HCT116 (cell line): ENCODE measurements at regions not wholly inside any gene's neighbourhood (a gene's known extent, or its start where the extent isn't known, plus 50 kb on each side); places are given as distances from the start of the nearest gene placed in this dataset.

Experiments used
- ATAC-seq: fragments of 200-7000 bp; cut with Tn5 transposase; 2 replicates; pipeline ENCODE4 v1.9.1; 2020; ENCODE audit warnings: mild to moderate bottlenecking, moderate library complexity
- BruUV-seq: library from RNA; stranded (reverse); fragments of 400-500 nt; replicated peaks from 2 replicates; lab custom pipeline; 2021; lab: Mats Ljungman, UMichigan
- CTCF ChIA-PET: fragments of 300-600 bp; sonication (Branson Sonifier 250); formaldehyde crosslinking; loops from one replicate; lab custom pipeline; 2021; ENCODE audit warnings: antibody characterized with exemption; lab: Charles Lee
- POLR2A ChIA-PET: fragments of 300-600, 350-600 bp; sonication (Branson Sonifier 250); formaldehyde crosslinking; loops from one replicate; lab custom pipeline; 2021; ENCODE audit warnings: antibody characterized with exemption; lab: Charles Lee
- RAD21 ChIA-PET, 2 experiments: fragments of 300-600 bp; sonication (Branson Sonifier 250); formaldehyde crosslinking; loops; one replicate each; lab custom pipeline; 2023; ENCODE audit warnings: low total read pairs in 2 of 2; ENCODE audit not compliant: uncharacterized antibody in 2 of 2, unreplicated experiment in 2 of 2, low non-redundant PET in 1 of 2; lab: Charles Lee
- DNase-seq: peaks from one replicate; pipeline ENCODE4 v3.0.0-alpha.2; 2010; ENCODE audit warnings: low read depth, low spot score
- H2AFZ ChIP-seq: fragments of 200-600 bp; shearing (Covaris generic), sonication (generic); 2 replicates; pipeline ENCODE4 v1.6.1; 2017; ENCODE audit warnings: low read depth, mixed run types, mixed read lengths, antibody characterized with exemption, low read length; ENCODE audit not compliant: poor library complexity, severe bottlenecking
- H3K27ac ChIP-seq: 2 replicates; pipeline ENCODE4 v1.5.1; 2012; ENCODE audit warnings: low read depth, low read length
- H3K27me3 ChIP-seq: fragments of 200-600 bp; sonication (generic); 2 replicates; pipeline ENCODE4 v1.6.1; 2016; ENCODE audit warnings: mixed run types, low read length, mixed read lengths; ENCODE audit not compliant: insufficient read depth
- H3K36me3 ChIP-seq, 2 experiments: fragments of 200-500 bp in 1 of 2; fragments of 200-600 bp in 1 of 2; sonication (Bioruptor generic) in 1 of 2; sonication (generic) in 1 of 2; 2 replicates each; pipeline versions ENCODE4 v1.5.1 to v1.6.1; 2014 to 2016; ENCODE audit warnings: low read length in 2 of 2, inconsistent platforms in 1 of 2, mixed read lengths in 1 of 2, mixed run types in 1 of 2; ENCODE audit not compliant: insufficient read depth in 2 of 2, control insufficient read depth in 1 of 2
- H3K4me1 ChIP-seq, 2 experiments: fragments of 200-600 bp in 1 of 2; sonication (generic) in 1 of 2; 2 replicates each; pipeline versions ENCODE4 v1.5.1 to v1.6.1; 2012 to 2017; ENCODE audit warnings: low read length in 2 of 2, inconsistent platforms in 1 of 2, mild to moderate bottlenecking in 1 of 2, mixed read lengths in 1 of 2, mixed run types in 1 of 2, moderate library complexity in 1 of 2; ENCODE audit not compliant: insufficient read depth in 2 of 2, control insufficient read depth in 1 of 2
- H3K4me2 ChIP-seq: fragments of 200-600 bp; sonication (generic); 2 replicates; pipeline ENCODE4 v1.6.1; 2017; ENCODE audit warnings: mixed run types, low read length, mixed read lengths
- H3K4me3 ChIP-seq, 2 experiments: fragments of 200-600 bp in 1 of 2; sonication (generic) in 1 of 2; replicated peaks in 1 of 2; 2 replicates each; pipeline ENCODE4 v1.5.1; 2011 to 2016; ENCODE audit warnings: low read length in 2 of 2, control low read depth in 1 of 2, low read depth in 1 of 2, mild to moderate bottlenecking in 1 of 2, mixed read lengths in 1 of 2, mixed run types in 1 of 2
- H3K79me2 ChIP-seq: fragments of 200-600 bp; sonication (generic); 2 replicates; pipeline ENCODE4 v1.6.1; 2017; ENCODE audit warnings: mild to moderate bottlenecking, mixed run types, low read length, moderate library complexity, mixed read lengths; ENCODE audit not compliant: insufficient read depth
- H3K9ac ChIP-seq: fragments of 200-600 bp; sonication (generic); 2 replicates; pipeline ENCODE4 v1.6.1; 2016; ENCODE audit warnings: low read length, mixed read lengths
- H3K9me2 ChIP-seq: fragments of 200-600 bp; sonication (generic), shearing (Covaris generic); 2 replicates; pipeline ENCODE4 v1.6.1; 2017; ENCODE audit warnings: mixed run types, mild to moderate bottlenecking, moderate library complexity; ENCODE audit not compliant: insufficient read depth
- H3K9me3 ChIP-seq, 2 experiments: fragments of 200-500 bp in 1 of 2; fragments of 200-600 bp in 1 of 2; sonication (Bioruptor generic) in 1 of 2; sonication (generic) in 1 of 2; 2 replicates each; pipeline ENCODE4 v1.6.1; 2014 to 2017; ENCODE audit warnings: low read length in 2 of 2, mixed read lengths in 2 of 2, inconsistent platforms in 1 of 2, low read depth in 1 of 2, mild to moderate bottlenecking in 1 of 2, mixed run types in 1 of 2, moderate library complexity in 1 of 2; ENCODE audit not compliant: control insufficient read depth in 1 of 2, insufficient read depth in 1 of 2
- H4K20me1 ChIP-seq: fragments of 200-600 bp; sonication (generic), shearing (Covaris generic); 2 replicates; pipeline ENCODE4 v1.6.1; 2017; ENCODE audit warnings: mixed run types, mild to moderate bottlenecking, moderate library complexity; ENCODE audit not compliant: insufficient read depth
- EGR1 ChIP-seq: IDR thresholded peaks from 2 replicates; pipeline ENCODE4 v1.6.1; 2012; ENCODE audit warnings: low read depth
- ELF1 ChIP-seq: IDR thresholded peaks from 2 replicates; pipeline ENCODE4 v1.6.1; 2012; ENCODE audit warnings: low read depth, borderline replicate concordance
- EZH2 ChIP-seq: fragments of 200-600 bp; sonication (generic); IDR thresholded peaks from 2 replicates; pipeline ENCODE4 v1.6.1; 2017; ENCODE audit warnings: antibody characterized with exemption, mixed run types
- FOSL1 ChIP-seq: IDR thresholded peaks from 2 replicates; pipeline ENCODE4 v1.6.1; 2012; ENCODE audit warnings: low read depth
- JUND ChIP-seq: IDR thresholded peaks from 2 replicates; pipeline ENCODE4 v1.6.1; 2012
- POLR2A ChIP-seq: IDR thresholded peaks from 2 replicates; pipeline ENCODE4 v1.7.0; 2011; ENCODE audit warnings: borderline replicate concordance; ENCODE audit not compliant: insufficient read depth, insufficient read length; ENCODE audit errors: extremely low read depth
- POLR2AphosphoS5 ChIP-seq: IDR thresholded peaks from 2 replicates; pipeline ENCODE4 v1.6.1; 2011; ENCODE audit warnings: mild to moderate bottlenecking, low read depth, low read length, moderate library complexity
- RAD21 ChIP-seq: IDR thresholded peaks from 2 replicates; pipeline ENCODE4 v1.6.1; 2012; ENCODE audit warnings: low read depth, mild to moderate bottlenecking
- SIN3A ChIP-seq: IDR thresholded peaks from 2 replicates; pipeline ENCODE4 v1.6.1; 2012; ENCODE audit warnings: low read depth
- SP1 ChIP-seq: IDR thresholded peaks from 2 replicates; pipeline ENCODE4 v1.6.1; 2012; ENCODE audit warnings: low read depth
- SRF ChIP-seq: IDR thresholded peaks from 2 replicates; pipeline ENCODE4 v1.6.1; 2012; ENCODE audit warnings: low read depth
- TCF7L2 ChIP-seq: IDR thresholded peaks from 2 replicates; pipeline ENCODE4 v1.7.0; 2011; ENCODE audit warnings: borderline replicate concordance, inconsistent platforms; ENCODE audit not compliant: insufficient read depth, insufficient read length; ENCODE audit errors: extremely low read depth
- YY1 ChIP-seq: IDR thresholded peaks from 2 replicates; pipeline ENCODE4 v1.6.1; 2011; ENCODE audit warnings: low read length, low read depth, moderate library complexity, mild to moderate bottlenecking; ENCODE audit not compliant: insufficient replicate concordance; ENCODE audit errors: extremely low read depth
- ZFX ChIP-seq: fragments of 450-650 bp; IDR thresholded peaks from 2 replicates; pipeline ENCODE4 v1.6.1; 2017
- ZNF274 ChIP-seq: fragments of 200-500 bp; sonication (Bioruptor generic); IDR thresholded peaks from 2 replicates; pipeline ENCODE4 v1.6.1; 2014; ENCODE audit warnings: mild to moderate bottlenecking, low read depth, low read length, inconsistent platforms
- intact Hi-C: fragments of 100-400 bp; cut with micrococcal nuclease; formaldehyde crosslinking; loops from 2 replicates; pipeline ENCODE4 v1.10.0; 2022
- TF ChIP-seq, protein P1 (sequence below): IDR thresholded peaks from 2 replicates; pipeline ENCODE4 v1.6.1; 2012
- TF ChIP-seq, protein P2 (sequence below): IDR thresholded peaks from 2 replicates; pipeline ENCODE4 v1.6.1; 2011; ENCODE audit warnings: mild to moderate bottlenecking, low read length, moderate library complexity; ENCODE audit not compliant: insufficient replicate concordance; ENCODE audit errors: extremely low read depth
- TF ChIP-seq, protein P3 (sequence below): IDR thresholded peaks from 2 replicates; pipeline ENCODE4 v1.6.1; 2012

DNA sequence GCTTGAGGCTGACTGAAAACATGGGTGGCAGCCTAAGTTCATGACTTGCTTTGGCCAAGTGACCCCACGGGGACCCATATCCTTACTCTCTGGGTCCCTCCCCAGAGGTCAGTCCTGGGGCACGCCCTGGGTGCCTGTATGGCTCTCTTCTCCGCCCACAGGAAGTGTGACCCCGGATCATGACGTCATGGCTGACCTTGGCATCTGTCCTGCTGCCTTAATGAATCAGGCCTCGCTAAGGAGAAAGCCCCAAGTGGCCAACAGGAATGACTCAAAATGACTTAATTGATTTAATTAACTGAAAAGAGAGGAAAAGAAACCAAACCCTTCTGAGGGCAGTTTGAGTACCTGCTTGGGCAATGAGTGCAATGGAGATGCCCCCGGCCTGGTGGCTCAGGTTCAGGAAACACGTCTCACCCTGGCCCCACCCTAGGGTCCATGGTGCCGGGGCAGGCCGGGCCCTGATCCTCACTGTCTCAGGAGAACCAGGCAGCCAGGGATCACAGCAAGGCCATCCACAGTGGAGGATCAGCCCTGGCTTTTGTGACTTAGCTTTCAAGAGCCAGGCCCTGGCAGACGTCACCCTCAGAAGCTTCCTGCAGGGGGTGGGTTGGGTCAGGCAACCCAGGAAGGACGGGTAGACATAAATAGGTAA is 112.0 kb downstream of the CYP26B1 start:
- peak; percentile 27; the same call in 1 of the 2 replicates for ATAC-seq
- BruUV-seq: no TSS peak
- no peaks in the 10 kb centered on the region for H3K9me3 ChIP-seq
- peak overlapping the region; percentile 31 for H3K4me2 ChIP-seq
- no peak overlapping the region for H2AFZ ChIP-seq
- H3K36me3 ChIP-seq: no peaks in the 10 kb centered on the region
- no peak overlapping the region for H3K9ac ChIP-seq
- no peaks in the 10 kb centered on the region for H3K9me2 ChIP-seq
- POLR2A ChIA-PET: no interaction called here
- DNase-seq: no peak
- H3K4me3 ChIP-seq: no peak overlapping the region
- RAD21 ChIA-PET: no interaction called here
- no peaks in the 10 kb centered on the region for H3K27me3 ChIP-seq
- H4K20me1 ChIP-seq: no peaks in the 10 kb centered on the region
- H3K27ac ChIP-seq: no peak overlapping the region
- intact Hi-C loops: no loop called here
- H3K4me1 ChIP-seq: peaks cover 0 to 17% of the 10 kb centered on the region in 2 experiments; a peak in 2 of 4 replicates
- CTCF ChIA-PET: no interaction called here
- TF ChIP-seq TCF7L2: no peak
- TF ChIP-seq ZFX: peak; percentile 38
- no peaks in the 10 kb centered on the region for H3K79me2 ChIP-seq

DNA sequence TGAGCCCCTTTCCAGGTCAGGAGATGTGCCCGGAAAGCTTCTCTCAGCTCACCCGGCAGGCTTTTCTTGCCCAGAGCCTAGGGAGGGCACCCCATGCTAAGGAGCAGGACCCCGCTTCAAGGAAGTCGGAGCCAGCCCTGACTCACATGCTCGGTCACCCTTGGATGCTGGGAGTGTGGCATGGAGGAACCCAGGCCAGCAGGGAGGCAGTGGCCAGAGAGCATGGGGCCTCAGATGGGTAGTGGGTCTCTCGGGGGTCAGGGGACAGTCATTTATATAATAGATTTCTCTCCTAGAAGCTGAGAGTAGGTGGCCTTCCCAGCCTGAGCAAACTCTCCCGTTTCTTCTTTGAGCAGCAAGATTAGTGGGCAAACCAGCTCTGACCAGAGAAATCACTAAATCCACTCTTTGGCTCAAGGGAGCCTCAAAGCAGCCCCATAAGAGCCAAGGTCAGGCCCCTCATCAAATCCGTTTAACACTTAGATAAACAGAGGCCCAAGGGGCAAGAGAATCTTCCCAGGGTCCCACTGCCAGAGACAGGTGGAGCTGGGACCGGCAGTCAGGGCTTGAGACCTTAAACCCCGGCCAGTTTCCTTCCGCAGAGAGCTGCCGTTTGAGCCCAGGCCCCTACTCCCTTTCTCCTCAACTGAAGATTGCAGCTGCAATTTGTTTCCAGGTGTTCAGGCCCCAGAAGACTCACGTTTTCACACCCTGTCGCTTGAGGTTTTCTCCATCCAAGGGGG is 113.1 kb downstream of the CYP26B1 start:
- ATAC-seq: no peak
- Histone ChIP-seq H3K4me1 (peaks cover 0 to 17% of the 10 kb centered on the region in 2 experiments; a peak in 2 of 4 replicates), H3K4me3 (no peak overlapping the region), H3K4me2 (no peak overlapping the region), H3K9me3 (no peaks in the 10 kb centered on the region), H2AFZ (no peak overlapping the region), H3K9ac (no peak overlapping the region), H4K20me1 (no peaks in the 10 kb centered on the region), H3K27ac (no peak overlapping the region), H3K36me3 (no peaks in the 10 kb centered on the region)
- no peak for DNase-seq
- POLR2A ChIA-PET: no interaction called here
- intact Hi-C loops: no loop called here
- no TSS peak for BruUV-seq
- RAD21 ChIA-PET: no interaction called here
- TF ChIP-seq ELF1: no peak
- TF ChIP-seq FOSL1: no peak
- TF ChIP-seq ZFX: no peak
- TF ChIP-seq RAD21: no peak
- TF ChIP-seq, protein P1, sequence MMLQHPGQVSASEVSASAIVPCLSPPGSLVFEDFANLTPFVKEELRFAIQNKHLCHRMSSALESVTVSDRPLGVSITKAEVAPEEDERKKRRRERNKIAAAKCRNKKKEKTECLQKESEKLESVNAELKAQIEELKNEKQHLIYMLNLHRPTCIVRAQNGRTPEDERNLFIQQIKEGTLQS: no peak
- no peak for TF ChIP-seq YY1
- TF ChIP-seq TCF7L2: no peak
- TF ChIP-seq JUND: no peak
- no peak for TF ChIP-seq SRF
- TF ChIP-seq SP1: no peak
- no peak for TF ChIP-seq ZNF274
- no peak for TF ChIP-seq EZH2
- TF ChIP-seq, protein P2, sequence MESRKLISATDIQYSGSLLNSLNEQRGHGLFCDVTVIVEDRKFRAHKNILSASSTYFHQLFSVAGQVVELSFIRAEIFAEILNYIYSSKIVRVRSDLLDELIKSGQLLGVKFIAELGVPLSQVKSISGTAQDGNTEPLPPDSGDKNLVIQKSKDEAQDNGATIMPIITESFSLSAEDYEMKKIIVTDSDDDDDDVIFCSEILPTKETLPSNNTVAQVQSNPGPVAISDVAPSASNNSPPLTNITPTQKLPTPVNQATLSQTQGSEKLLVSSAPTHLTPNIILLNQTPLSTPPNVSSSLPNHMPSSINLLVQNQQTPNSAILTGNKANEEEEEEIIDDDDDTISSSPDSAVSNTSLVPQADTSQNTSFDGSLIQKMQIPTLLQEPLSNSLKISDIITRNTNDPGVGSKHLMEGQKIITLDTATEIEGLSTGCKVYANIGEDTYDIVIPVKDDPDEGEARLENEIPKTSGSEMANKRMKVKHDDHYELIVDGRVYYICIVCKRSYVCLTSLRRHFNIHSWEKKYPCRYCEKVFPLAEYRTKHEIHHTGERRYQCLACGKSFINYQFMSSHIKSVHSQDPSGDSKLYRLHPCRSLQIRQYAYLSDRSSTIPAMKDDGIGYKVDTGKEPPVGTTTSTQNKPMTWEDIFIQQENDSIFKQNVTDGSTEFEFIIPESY: no peak
- TF ChIP-seq SIN3A: no peak
- TF ChIP-seq POLR2AphosphoS5: no peak
- TF ChIP-seq POLR2A: no peak
- TF ChIP-seq EGR1: no peak
- TF ChIP-seq, protein P3, sequence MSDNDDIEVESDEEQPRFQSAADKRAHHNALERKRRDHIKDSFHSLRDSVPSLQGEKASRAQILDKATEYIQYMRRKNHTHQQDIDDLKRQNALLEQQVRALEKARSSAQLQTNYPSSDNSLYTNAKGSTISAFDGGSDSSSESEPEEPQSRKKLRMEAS: no peak
- TF ChIP-seq, all 23 proteins: peak for 0
- no peaks in the 10 kb centered on the region for H3K79me2 ChIP-seq
- CTCF ChIA-PET: no interaction called here
- H3K9me2 ChIP-seq: no peaks in the 10 kb centered on the region
- H3K27me3 ChIP-seq: no peaks in the 10 kb centered on the region
